WTC11 (cell line): ENCODE measurements at regions not wholly inside any gene's neighbourhood (a gene's known extent, or its start where the extent isn't known, plus 50 kb on each side); places are given as distances from the start of the nearest gene placed in this dataset.

Experiments used
- CREM ChIP-seq: sonication (generic); formaldehyde crosslinking; IDR thresholded peaks from 2 replicates; pipeline ENCODE4 v1.8.1; 2022; ENCODE audit warnings: mild to moderate bottlenecking, missing genetic modification reagents, moderate library complexity
- CTCF ChIP-seq: fragments of 200-600 bp; IDR thresholded peaks from 2 replicates; pipeline ENCODE4 v1.8.0; 2022; ENCODE audit warnings: antibody characterized with exemption
- E2F4 ChIP-seq: sonication (generic); formaldehyde crosslinking; IDR thresholded peaks from 2 replicates; pipeline ENCODE4 v1.8.1; 2022; ENCODE audit warnings: low read depth, mild to moderate bottlenecking, moderate library complexity, missing genetic modification reagents, borderline replicate concordance
- ETV6 ChIP-seq: sonication (generic); formaldehyde crosslinking; IDR thresholded peaks from 2 replicates; pipeline ENCODE4 v1.8.1; 2022; ENCODE audit warnings: mild to moderate bottlenecking, missing genetic modification reagents
- GTF2I ChIP-seq: fragments of 250-450 bp; sonication (Bioruptor Pico); conservative IDR thresholded peaks from 2 replicates; pipeline ENCODE4 v1.4.0; 2021; ENCODE audit warnings: mild to moderate bottlenecking
- MAX ChIP-seq: sonication (generic); formaldehyde crosslinking; IDR thresholded peaks from 2 replicates; pipeline ENCODE4 v1.8.0; 2022; ENCODE audit warnings: mild to moderate bottlenecking, missing genetic modification reagents
- NFYB ChIP-seq: sonication (generic); formaldehyde crosslinking; conservative IDR thresholded peaks from 2 replicates; pipeline ENCODE4 v1.8.0; 2022; ENCODE audit warnings: low read depth, missing genetic modification reagents
- SP1 ChIP-seq: sonication (generic); formaldehyde crosslinking; conservative IDR thresholded peaks from 2 replicates; pipeline ENCODE4 v1.8.1; 2022; ENCODE audit warnings: missing genetic modification reagents
- TCF7 ChIP-seq: sonication (generic); formaldehyde crosslinking; IDR thresholded peaks from 2 replicates; pipeline ENCODE4 v1.8.0; 2022; ENCODE audit warnings: mild to moderate bottlenecking, low read depth, missing genetic modification reagents, moderate library complexity
- TEAD1 ChIP-seq: sonication (generic); formaldehyde crosslinking; IDR thresholded peaks from 2 replicates; pipeline ENCODE4 v1.8.0; 2022; ENCODE audit warnings: mild to moderate bottlenecking, missing genetic modification reagents
- USF1 ChIP-seq: sonication (generic); formaldehyde crosslinking; IDR thresholded peaks from 2 replicates; pipeline ENCODE4 v1.8.0; 2022; ENCODE audit warnings: mild to moderate bottlenecking, missing genetic modification reagents
- ZMAT4 ChIP-seq: fragments of 250-450 bp; sonication (Bioruptor Pico); IDR thresholded peaks from 2 replicates; pipeline ENCODE4 v1.9.0; 2021; ENCODE audit warnings: mild to moderate bottlenecking
- ZNF219 ChIP-seq: sonication (generic); formaldehyde crosslinking; IDR thresholded peaks from 2 replicates; pipeline ENCODE4 v1.8.0; 2023; ENCODE audit warnings: missing genetic modification reagents, mild to moderate bottlenecking, borderline replicate concordance
- ZNF281 ChIP-seq: sonication (generic); formaldehyde crosslinking; IDR thresholded peaks from 2 replicates; pipeline ENCODE4 v1.8.0; 2023; ENCODE audit warnings: mild to moderate bottlenecking, missing genetic modification reagents

GRCh38 chr11:116138280-116138679 lies 634.1 kb upstream of the CADM1 start:
- TF ChIP-seq CTCF, result no peak
- TF ChIP-seq SP1 (CRISPR knock-in tag), result no peak
- TF ChIP-seq TCF7, result no peak
- TF ChIP-seq NFYB (CRISPR knock-in tag), result no peak
- TF ChIP-seq TEAD1 (CRISPR knock-in tag), result no peak
- no peak for TF ChIP-seq ZMAT4
- no peak for TF ChIP-seq ZNF219 (CRISPR knock-in tag)
- TF ChIP-seq E2F4 (CRISPR knock-in tag), result no peak
- TF ChIP-seq CREM, result no peak
- TF ChIP-seq MAX (CRISPR knock-in tag), result no peak
- TF ChIP-seq USF1 (CRISPR knock-in tag), result no peak
- TF ChIP-seq GTF2I (CRISPR knock-in tag), result no peak
- no peak for TF ChIP-seq ZNF281 (CRISPR knock-in tag)
- TF ChIP-seq ETV6 (CRISPR knock-in tag), result no peak
